ENCODE measurements at regions not wholly inside any gene's neighbourhood (a gene's known extent, or its start where the extent isn't known, plus 50 kb on each side); places are given as distances from the start of the nearest gene placed in this dataset.

DNA sequence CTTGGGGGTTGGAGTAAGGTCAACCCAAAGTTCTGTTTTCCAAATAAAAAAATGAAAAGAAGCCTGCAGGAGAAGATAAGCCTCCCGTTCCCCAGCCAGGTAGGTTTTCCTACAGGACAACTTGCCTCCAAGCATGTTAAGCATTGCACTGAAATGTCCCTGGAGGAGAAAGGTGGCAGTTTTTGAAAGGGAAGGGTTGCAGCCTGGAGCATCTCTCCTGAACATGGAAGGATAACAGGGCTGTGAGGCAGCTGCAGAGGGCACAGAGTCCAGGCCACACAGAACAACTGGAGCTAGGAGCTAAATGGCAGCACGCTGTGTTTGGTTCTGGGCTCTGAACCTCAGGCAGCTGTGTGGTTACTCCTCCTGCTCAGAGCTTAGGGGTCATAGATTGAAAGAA is 452.9 kb downstream of the TCERG1L start:
- ChIA-PET CTCF (interaction anchor here (0.6 kb wide), 1 partner anchor 731 kb away, joined by 3 read pairs; no protein-coding TSS in a partner anchor), POLR2A (no interaction called here)
- TF ChIP-seq HDGF (IDR thresholded peaks at IDR 0.05; ENCODE audit: borderline replicate concordance) (no peak), L3MBTL2 (conservative IDR thresholded peaks at IDR 0.05) (no peak), TARDBP (IDR thresholded peaks at IDR 0.05) (no peak), CTBP1 (IDR thresholded peaks at IDR 0.05; ENCODE audit: borderline replicate concordance) (no peak), SP1 (IDR thresholded peaks at IDR 0.05) (no peak), ZNF384 (IDR thresholded peaks at IDR 0.05) (no peak), LEF1 (IDR thresholded peaks at IDR 0.05; ENCODE audit: borderline replicate concordance) (no peak), BHLHE40 (IDR thresholded peaks at IDR 0.05; ENCODE audit: borderline replicate concordance) (no peak), ARNT (IDR thresholded peaks at IDR 0.05) (no peak), ELF4 (IDR thresholded peaks at IDR 0.05) (no peak), FOXM1 (IDR thresholded peaks at IDR 0.05; ENCODE audit: borderline replicate concordance) (no peak), SUZ12 (IDR thresholded peaks at IDR 0.05) (no peak), FOXA1 (IDR thresholded peaks at IDR 0.05) (no peak), FOXK2 (IDR thresholded peaks at IDR 0.05) (no peak), NFRKB (IDR thresholded peaks at IDR 0.05) (no peak)
- TF ChIP-seq, protein P1, sequence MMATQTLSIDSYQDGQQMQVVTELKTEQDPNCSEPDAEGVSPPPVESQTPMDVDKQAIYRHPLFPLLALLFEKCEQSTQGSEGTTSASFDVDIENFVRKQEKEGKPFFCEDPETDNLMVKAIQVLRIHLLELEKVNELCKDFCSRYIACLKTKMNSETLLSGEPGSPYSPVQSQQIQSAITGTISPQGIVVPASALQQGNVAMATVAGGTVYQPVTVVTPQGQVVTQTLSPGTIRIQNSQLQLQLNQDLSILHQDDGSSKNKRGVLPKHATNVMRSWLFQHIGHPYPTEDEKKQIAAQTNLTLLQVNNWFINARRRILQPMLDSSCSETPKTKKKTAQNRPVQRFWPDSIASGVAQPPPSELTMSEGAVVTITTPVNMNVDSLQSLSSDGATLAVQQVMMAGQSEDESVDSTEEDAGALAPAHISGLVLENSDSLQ (IDR thresholded peaks at IDR 0.05) = no peak
- no peak for DNase-seq (ENCODE audit: extremely low spot score)

GRCh38 chr10:130859427-130859826 is 452.1 kb downstream of the TCERG1L start:
- TF ChIP-seq CTBP1 (IDR thresholded peaks at IDR 0.05; ENCODE audit: borderline replicate concordance) (no peak), HDGF (IDR thresholded peaks at IDR 0.05; ENCODE audit: borderline replicate concordance) (no peak), L3MBTL2 (conservative IDR thresholded peaks at IDR 0.05) (no peak), SP1 (IDR thresholded peaks at IDR 0.05) (no peak), TARDBP (IDR thresholded peaks at IDR 0.05) (no peak), FOXA1 (IDR thresholded peaks at IDR 0.05) (no peak), LEF1 (IDR thresholded peaks at IDR 0.05; ENCODE audit: borderline replicate concordance) (no peak), NFRKB (IDR thresholded peaks at IDR 0.05) (no peak), ELF4 (IDR thresholded peaks at IDR 0.05) (no peak), ARNT (IDR thresholded peaks at IDR 0.05) (no peak), FOXK2 (IDR thresholded peaks at IDR 0.05) (no peak)
- TF ChIP-seq, protein P1 (IDR thresholded peaks at IDR 0.05) = no peak
- ChIA-PET POLR2A (no interaction called here), CTCF (no interaction called here)
- no peak for DNase-seq (ENCODE audit: extremely low spot score)

GRCh38 chr10:130862122-130862521 is 449.4 kb downstream of the TCERG1L start:
- CTCF ChIA-PET = no interaction called here

DNA sequence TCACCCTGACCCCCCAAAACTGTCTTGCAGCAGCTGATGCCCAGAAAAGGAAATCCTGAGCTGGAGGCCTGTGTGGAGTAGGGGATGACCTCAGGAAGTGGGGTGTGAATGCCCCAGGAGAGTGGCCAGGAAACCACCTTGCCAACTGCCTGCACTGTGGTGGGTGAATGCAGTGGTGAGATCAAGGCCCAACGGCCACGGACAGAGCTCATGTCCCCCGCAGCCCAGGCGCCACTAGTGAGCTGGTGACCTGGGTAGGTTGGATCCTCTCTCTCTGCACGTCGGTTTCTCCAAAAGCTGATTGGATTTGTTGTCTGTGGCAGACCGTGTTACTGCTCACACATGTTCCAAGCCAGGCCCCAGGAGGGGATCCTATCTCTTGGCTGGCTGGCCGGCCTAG is 448.9 kb downstream of the TCERG1L start:
- TF ChIP-seq, protein P1 (IDR thresholded peaks at IDR 0.05) = no peak
- TF ChIP-seq LEF1 (IDR thresholded peaks at IDR 0.05; ENCODE audit: borderline replicate concordance) (no peak), FOXM1 (IDR thresholded peaks at IDR 0.05; ENCODE audit: borderline replicate concordance) (no peak)
- CTCF ChIA-PET = no interaction called here
- no peak for DNase-seq (ENCODE audit: extremely low spot score)
- POLR2A ChIA-PET = no interaction called here

More at GRCh38 chr10:130862122-130862521, 449.4 kb downstream of the TCERG1L start:
- TF ChIP-seq ELF4 (IDR thresholded peaks at IDR 0.05) (no peak), FOXA1 (IDR thresholded peaks at IDR 0.05) (no peak), L3MBTL2 (conservative IDR thresholded peaks at IDR 0.05) (no peak), BHLHE40 (IDR thresholded peaks at IDR 0.05; ENCODE audit: borderline replicate concordance) (no peak), LEF1 (IDR thresholded peaks at IDR 0.05; ENCODE audit: borderline replicate concordance) (no peak), TARDBP (IDR thresholded peaks at IDR 0.05) (no peak), FOXM1 (IDR thresholded peaks at IDR 0.05; ENCODE audit: borderline replicate concordance) (no peak)
- TF ChIP-seq, protein P1 (IDR thresholded peaks at IDR 0.05) = no peak
- DNase-seq (ENCODE audit: extremely low spot score) = no peak
- POLR2A ChIA-PET = no interaction called here

GRCh38 chr10:130863044-130863443 is 448.5 kb downstream of the TCERG1L start:
- ChIA-PET POLR2A (no interaction called here), CTCF (no interaction called here)
- TF ChIP-seq, protein P1 (IDR thresholded peaks at IDR 0.05) = no peak
- TF ChIP-seq FOXK2 (IDR thresholded peaks at IDR 0.05) (no peak), ZNF384 (IDR thresholded peaks at IDR 0.05) (no peak), L3MBTL2 (conservative IDR thresholded peaks at IDR 0.05) (no peak), NFRKB (IDR thresholded peaks at IDR 0.05) (no peak), ARNT (IDR thresholded peaks at IDR 0.05) (no peak), TARDBP (IDR thresholded peaks at IDR 0.05) (no peak), BHLHE40 (IDR thresholded peaks at IDR 0.05; ENCODE audit: borderline replicate concordance) (no peak), SUZ12 (IDR thresholded peaks at IDR 0.05) (no peak), ELF4 (IDR thresholded peaks at IDR 0.05) (no peak), FOXA1 (IDR thresholded peaks at IDR 0.05) (no peak), LEF1 (IDR thresholded peaks at IDR 0.05; ENCODE audit: borderline replicate concordance) (no peak), SP1 (IDR thresholded peaks at IDR 0.05) (no peak), FOXM1 (IDR thresholded peaks at IDR 0.05; ENCODE audit: borderline replicate concordance) (no peak), HDGF (IDR thresholded peaks at IDR 0.05; ENCODE audit: borderline replicate concordance) (no peak), CTBP1 (IDR thresholded peaks at IDR 0.05; ENCODE audit: borderline replicate concordance) (no peak)
- no peak for DNase-seq (ENCODE audit: extremely low spot score)

All from HEK293T (cell line).